Peyer's patch (tissue), 4 donors: ENCODE measurements at regions not wholly inside any gene's neighbourhood (a gene's known extent, or its start where the extent isn't known, plus 50 kb on each side); places are given as distances from the start of the nearest gene placed in this dataset.

Experiments
- DNase-seq, 3 donors: peaks; one replicate each; pipeline ENCODE4 v3.0.0-alpha.2; 2017 to 2019
- H3K27ac ChIP-seq, 4 donors: fragments of 200-600 bp; sonication (generic); one replicate each; pipeline ENCODE4 v1.5.1; 2016 to 2019
- H3K27me3 ChIP-seq, 2 donors: fragments of 200-600 bp; sonication (generic); one replicate each; pipeline ENCODE4 v1.5.1; 2019
- H3K36me3 ChIP-seq, 3 donors: fragments of 200-600 bp; sonication (generic); one replicate each; pipeline ENCODE4 v1.5.1; 2016 to 2019
- H3K4me1 ChIP-seq, 4 donors: fragments of 200-600 bp; sonication (generic); one replicate each; pipeline ENCODE4 v1.5.1; 2016 to 2019
- H3K4me3 ChIP-seq, 4 donors: fragments of 200-600 bp; sonication (generic); 1 replicate in 3 of 4; 2 replicates in 1 of 4; pipeline ENCODE4 v1.5.1; 2016 to 2019; ENCODE audit warnings: mild to moderate bottlenecking in 1 of 4
- H3K9me3 ChIP-seq, 4 donors: fragments of 200-600 bp; sonication (generic); one replicate each; pipeline ENCODE4 v1.5.1; 2016 to 2019; ENCODE audit warnings: mild to moderate bottlenecking in 1 of 4
- CTCF ChIP-seq, 6 experiments: fragments of 450-650 bp in 4 of 6; fragments of 200-600 bp in 2 of 6; sonication (generic) in 1 of 6; IDR thresholded peaks; one replicate each; pipeline ENCODE4 v1.5.1; 2017 to 2019; ENCODE audit warnings: antibody characterized with exemption in 6 of 6, mild to moderate bottlenecking in 3 of 6, moderate library complexity in 1 of 6
- POLR2A ChIP-seq, 2 donors: fragments of 450-650 bp; IDR thresholded peaks; one replicate each; pipeline ENCODE4 v1.5.1; 2017; ENCODE audit warnings: antibody characterized with exemption in 2 of 2, mild to moderate bottlenecking in 2 of 2, moderate library complexity in 2 of 2

- H3K9me3 ChIP-seq, result no peaks in the 10 kb centered on the region
- no peak for TF ChIP-seq POLR2A (IDR thresholded peaks at IDR 0.05)
- no peak for TF ChIP-seq CTCF (IDR thresholded peaks at IDR 0.05)
- no peak overlapping the region for H3K4me3 ChIP-seq
- no peaks in the 10 kb centered on the region for H3K27me3 ChIP-seq
- no peak overlapping the region for H3K27ac ChIP-seq
- H3K4me1 ChIP-seq, result no peaks in the 10 kb centered on the region
- H3K36me3 ChIP-seq, result no peaks in the 10 kb centered on the region
- peak in 1 of 3 donors; percentile 42 for DNase-seq
Observed at GRCh38 chr3:158991146-158991705, 189.4 kb downstream of the MFSD1 start.

- H3K27me3 ChIP-seq, result no peaks in the 10 kb centered on the region
- no peak overlapping the region for H3K27ac ChIP-seq
- TF ChIP-seq CTCF (IDR thresholded peaks at IDR 0.05) (no peak), POLR2A (IDR thresholded peaks at IDR 0.05) (no peak)
- DNase-seq, result no peak
- H3K9me3 ChIP-seq, result no peaks in the 10 kb centered on the region
- H3K4me1 ChIP-seq, result no peaks in the 10 kb centered on the region
- H3K36me3 ChIP-seq, result no peaks in the 10 kb centered on the region
- no peak overlapping the region for H3K4me3 ChIP-seq
Observed at GRCh38 chr3:158992463-158992862, 190.6 kb downstream of the MFSD1 start.

- no peak overlapping the region for H3K4me3 ChIP-seq
- no peaks in the 10 kb centered on the region for H3K36me3 ChIP-seq
- H3K4me1 ChIP-seq, result no peaks in the 10 kb centered on the region
- H3K27ac ChIP-seq, result no peak overlapping the region
- DNase-seq, result no peak
- TF ChIP-seq CTCF (IDR thresholded peaks at IDR 0.05), result no peak
- TF ChIP-seq POLR2A (IDR thresholded peaks at IDR 0.05), result no peak
- no peaks in the 10 kb centered on the region for H3K9me3 ChIP-seq
- H3K27me3 ChIP-seq, result no peaks in the 10 kb centered on the region
Observed at GRCh38 chr3:158994386-158994785, 192.5 kb downstream of the MFSD1 start.

GRCh38 chr3:159001711-159002110 lies 199.9 kb downstream of the MFSD1 start:
- H3K27me3 ChIP-seq, result no peaks in the 10 kb centered on the region
- no peak overlapping the region for H3K27ac ChIP-seq
- no peaks in the 10 kb centered on the region for H3K4me1 ChIP-seq
- DNase-seq, result no peak
- TF ChIP-seq CTCF (IDR thresholded peaks at IDR 0.05) (no peak), POLR2A (IDR thresholded peaks at IDR 0.05) (no peak)
- no peaks in the 10 kb centered on the region for H3K9me3 ChIP-seq
- H3K4me3 ChIP-seq, result no peak overlapping the region
- H3K36me3 ChIP-seq, result no peaks in the 10 kb centered on the region

GRCh38 chr3:159005137-159005536 lies 203.3 kb downstream of the MFSD1 start:
- H3K36me3 ChIP-seq, result no peaks in the 10 kb centered on the region
- TF ChIP-seq CTCF (IDR thresholded peaks at IDR 0.05) (no peak), POLR2A (IDR thresholded peaks at IDR 0.05) (no peak)
- H3K9me3 ChIP-seq, result no peaks in the 10 kb centered on the region

GRCh38 chr3:159007331-159007730 lies 205.5 kb downstream of the MFSD1 start:
- Histone ChIP-seq H3K27ac (no peak overlapping the region), H3K36me3 (no peaks in the 10 kb centered on the region), H3K4me3 (no peak overlapping the region), H3K9me3 (no peaks in the 10 kb centered on the region), H3K27me3 (no peaks in the 10 kb centered on the region), H3K4me1 (no peaks in the 10 kb centered on the region)
- no peak for DNase-seq
- TF ChIP-seq POLR2A (IDR thresholded peaks at IDR 0.05) (no peak), CTCF (IDR thresholded peaks at IDR 0.05) (no peak)

More at GRCh38 chr3:159005137-159005536, 203.3 kb downstream of the MFSD1 start:
- H3K27ac ChIP-seq, result no peak overlapping the region
- no peaks in the 10 kb centered on the region for H3K27me3 ChIP-seq
- H3K4me3 ChIP-seq, result no peak overlapping the region
- H3K4me1 ChIP-seq, result no peaks in the 10 kb centered on the region
- no peak for DNase-seq
